ENCODE measurements at regions not wholly inside any gene's neighbourhood (a gene's known extent, or its start where the extent isn't known, plus 50 kb on each side); places are given as distances from the start of the nearest gene placed in this dataset.
"Not testable (repeated sequence)": the region's sequence is repeated elsewhere in the genome, so short reads cannot be mapped to it uniquely, and the experiment has no call there.

DNA sequence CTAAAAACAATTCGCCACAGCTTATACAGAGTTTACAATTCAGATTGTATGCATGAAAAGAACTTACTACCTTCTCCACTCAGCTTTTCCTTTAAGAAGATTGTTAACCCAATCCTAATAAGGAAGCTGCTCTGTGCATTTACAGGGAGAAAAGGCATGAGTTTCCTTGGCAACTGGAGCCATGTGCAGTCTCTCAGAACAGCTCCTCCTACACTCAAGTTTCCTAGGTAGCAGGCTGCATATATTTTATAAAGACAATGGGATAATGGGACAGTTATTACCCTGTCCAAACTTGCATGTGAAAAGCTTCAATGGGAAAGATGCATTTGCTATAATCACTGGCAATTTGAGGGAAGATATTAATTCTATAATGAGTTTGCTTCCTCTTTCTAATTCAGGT, 125.5 kb upstream of the TRPC4 start:
- DNase-seq, result no peak

DNA sequence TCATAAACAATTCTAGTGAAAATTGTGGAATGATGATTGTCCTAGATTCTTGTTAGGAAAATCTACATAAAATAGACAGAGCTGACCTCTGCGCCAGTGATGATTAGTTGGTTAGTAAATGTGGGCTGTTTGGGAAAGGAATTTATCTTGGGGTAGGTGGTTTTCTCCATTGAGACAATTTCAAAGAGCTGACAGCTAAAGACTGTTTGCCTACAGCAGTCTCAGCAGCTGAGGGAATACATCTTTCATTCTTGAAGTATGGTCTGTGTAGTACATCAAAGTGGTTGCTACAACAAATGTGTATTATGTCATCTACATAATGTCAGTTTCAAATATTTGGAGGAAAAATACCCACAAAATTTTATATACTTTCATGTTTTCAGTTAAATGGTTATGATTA, 117.2 kb upstream of the TRPC4 start:
- no peak for DNase-seq

DNA sequence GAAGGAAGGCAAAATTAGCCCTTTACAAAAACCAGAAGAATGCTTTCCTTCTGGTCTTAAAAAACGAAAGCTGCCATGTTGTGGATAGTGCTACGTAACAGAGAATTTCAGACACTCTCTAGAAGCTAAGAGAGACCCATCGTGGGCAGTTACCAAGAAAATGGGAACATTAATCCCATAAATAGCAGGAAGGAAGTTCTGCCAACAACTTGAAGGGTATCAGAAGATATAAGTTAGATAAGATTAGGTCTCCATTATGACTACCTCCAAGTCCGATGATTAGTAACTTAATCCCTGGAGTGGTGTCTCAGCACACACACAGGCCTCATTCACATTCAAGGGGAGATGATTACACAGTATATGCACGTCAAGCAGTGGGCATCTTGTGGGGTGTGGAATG, 115.7 kb upstream of the TRPC4 start:
- DNase-seq, result no peak

DNA sequence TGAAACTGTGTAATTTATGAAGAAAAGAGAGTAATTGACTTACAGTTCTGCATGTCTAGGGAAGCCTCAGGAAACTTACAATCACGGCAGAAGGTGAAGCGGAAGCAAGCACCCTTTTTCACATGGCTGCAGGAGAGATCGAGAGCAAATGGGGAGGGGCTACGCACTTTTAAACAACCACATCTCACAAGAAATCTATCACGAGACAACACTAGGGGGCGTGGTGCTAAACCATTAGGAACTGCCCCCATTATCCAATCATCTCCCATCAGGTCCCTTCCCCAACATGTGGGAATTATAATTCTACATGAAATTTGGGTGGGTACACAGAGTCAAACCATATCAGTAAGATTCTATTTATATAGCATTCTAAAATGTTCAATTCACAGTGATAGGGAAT, 114.8 kb upstream of the TRPC4 start:
- no peak for DNase-seq

DNA sequence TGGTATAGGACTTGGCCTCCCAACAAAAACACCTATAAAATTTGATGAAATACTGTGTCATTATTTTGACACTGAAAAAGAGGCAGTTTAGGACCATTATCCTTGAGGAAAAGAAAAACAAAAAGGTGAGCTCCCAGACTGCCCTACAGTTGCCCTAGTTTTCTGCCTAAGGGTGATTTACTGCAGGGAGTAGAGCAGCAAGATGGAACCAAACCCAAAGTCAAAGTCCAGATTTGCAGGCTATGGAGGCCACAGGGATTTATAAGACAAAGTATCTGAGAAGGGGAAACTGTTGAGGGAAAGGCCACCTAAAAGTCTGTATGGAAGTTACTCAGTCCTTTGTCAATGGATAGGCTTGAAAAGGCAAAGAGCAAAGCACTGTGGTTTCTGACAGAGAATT, 112.4 kb upstream of the TRPC4 start:
- no peak for DNase-seq

DNA sequence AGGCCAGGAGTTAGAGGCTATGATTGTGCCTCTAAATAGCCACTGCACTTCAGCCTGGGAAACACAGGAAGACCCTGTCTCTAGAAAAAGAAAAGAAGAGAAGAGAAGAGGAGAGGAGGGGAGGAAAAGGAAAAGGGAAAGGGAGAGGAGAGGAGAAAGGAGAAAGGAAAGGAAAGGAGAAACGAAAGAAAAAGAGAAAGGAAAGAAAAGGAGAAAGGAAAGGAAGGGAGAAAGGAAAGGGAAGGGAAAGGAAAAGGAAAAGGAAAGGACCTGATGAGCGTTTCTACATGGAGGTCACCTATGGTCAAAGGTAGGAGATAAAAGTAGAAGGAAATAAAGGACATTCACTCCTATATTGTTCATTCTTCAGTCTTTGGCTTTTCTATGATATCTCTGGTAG, 109.1 kb upstream of the TRPC4 start:
- DNase-seq, result no peak

DNA sequence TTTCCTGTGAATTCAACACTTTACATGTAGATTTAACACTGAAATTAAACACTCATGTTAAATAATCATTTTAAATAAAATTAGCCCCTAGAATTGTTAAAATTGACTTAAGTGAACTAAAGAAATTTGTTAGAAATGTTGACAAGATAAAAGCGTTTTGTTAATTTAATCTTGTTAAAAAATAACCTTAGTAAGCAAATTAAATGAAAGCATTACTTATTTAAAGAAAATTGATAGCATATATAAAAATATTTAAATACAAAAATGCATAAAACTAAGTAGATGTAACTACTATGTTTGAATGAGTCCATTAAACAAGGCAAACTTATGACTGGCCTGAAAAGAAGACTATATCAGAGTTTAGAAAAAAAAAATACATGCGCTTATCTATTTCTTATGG, 99.0 kb upstream of the TRPC4 start:
- no peak for DNase-seq

DNA sequence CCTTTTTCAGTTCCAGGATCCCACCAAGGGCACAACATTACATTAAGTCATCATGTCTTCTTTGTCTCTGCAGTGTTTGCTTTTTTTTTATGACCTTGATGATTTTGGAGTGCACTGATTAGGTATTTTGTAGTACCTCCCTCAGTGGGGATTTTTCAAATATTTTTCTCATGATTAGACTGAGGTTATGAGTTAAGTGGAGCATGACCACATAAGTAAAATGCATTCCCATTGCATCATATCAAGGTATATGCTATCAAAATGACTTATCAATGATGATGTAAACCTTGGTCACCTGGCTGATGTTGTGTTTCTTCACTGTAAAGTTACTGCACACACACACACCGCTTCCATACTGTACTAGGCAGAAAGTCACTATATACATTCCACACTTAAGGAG, 96.7 kb upstream of the TRPC4 start:
- no peak for DNase-seq

DNA sequence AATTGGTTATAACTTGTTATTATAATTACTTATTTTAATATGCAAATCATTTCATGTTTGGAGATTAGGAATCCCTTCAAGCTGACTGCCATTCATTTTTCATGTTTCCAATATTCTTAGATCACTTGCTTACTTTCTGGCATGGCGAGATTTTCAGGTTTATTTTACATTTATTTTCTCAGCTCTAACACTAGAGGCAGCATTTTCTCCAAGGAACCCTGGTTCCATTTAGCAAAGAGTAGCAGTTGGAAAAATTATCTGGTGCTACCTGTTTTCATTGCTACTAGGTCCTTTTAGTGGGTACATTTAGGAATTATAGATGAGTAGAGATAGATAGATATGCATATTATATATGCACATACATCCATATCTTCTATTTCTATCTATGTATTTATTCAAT, 90.9 kb upstream of the TRPC4 start:
- DNase-seq, result no peak

DNA sequence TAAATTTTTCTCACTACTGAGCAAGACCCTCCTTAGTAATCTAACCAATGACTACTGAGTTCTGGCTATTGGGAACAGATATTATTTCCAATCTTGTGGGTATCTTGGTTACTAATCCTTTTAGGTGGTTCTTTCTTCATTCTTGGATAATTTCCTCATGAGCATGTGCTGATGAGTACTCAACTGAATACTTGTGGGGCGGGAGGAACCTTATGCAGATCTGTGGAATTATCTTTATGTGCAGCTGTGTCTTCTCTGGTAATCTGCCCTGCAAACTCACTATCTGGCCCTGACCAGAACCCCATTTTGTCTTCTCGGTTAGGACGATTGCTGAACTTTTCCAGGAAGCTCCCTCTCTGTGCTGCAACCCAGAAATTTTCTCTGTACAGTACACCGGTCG, 89.7 kb upstream of the TRPC4 start:
- no peak for DNase-seq

DNA sequence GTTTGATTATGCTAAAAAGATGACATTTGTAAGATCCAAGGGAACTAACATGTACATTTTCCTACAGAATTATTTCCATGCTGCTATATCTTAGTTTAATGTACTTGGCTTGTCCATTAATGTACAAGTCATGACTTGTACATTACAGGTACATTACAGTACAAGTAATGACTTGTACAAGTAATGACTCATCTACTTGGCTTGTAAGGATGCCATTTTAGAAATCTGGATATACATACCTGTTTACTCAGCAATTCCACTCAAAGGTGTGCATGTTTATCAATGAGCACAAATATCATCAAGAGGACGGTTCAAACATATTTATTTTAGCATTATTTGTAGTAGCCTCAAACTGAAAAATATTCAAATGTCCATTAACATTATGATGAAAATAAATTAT, 87.0 kb upstream of the TRPC4 start:
- DNase-seq, result no peak

DNA sequence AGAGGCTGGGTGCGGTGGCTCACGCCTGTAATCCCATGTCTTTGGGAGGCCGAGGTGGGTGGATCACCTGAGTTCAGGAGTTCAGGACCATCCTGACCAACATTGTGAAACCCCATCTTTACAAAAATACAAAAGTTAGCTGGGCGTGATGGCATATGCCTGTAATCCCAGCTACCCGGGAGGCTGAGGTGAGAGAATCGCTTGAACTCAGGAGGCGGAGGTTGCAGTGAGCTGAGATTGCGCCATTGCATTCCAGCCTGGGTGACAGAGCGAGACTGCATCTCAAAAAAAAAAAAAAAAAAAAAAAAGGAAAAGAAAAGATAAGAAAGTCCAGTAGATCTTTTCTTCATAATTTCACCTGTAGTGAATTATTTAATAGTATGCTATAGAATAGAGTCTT, 85.0 kb upstream of the TRPC4 start:
- DNase-seq, result not testable (repeated sequence)

DNA sequence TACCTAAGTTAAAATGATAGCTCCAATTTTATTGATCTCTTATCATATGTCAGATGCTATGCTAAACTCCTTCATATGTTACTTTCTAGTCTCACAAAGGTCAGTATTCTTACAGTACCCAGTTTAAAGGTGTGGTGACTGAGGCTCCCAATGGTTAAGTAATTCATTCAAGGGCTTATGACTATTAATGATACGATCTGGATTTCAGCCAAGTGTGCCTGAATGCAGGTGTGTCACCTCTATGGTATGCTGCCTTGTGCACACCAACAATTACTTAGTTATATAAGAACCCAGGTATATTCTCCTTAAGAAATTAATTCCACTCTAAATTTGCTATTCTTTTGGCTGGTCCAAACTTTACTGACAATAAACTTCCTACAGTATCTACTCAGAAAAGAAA, 84.6 kb upstream of the TRPC4 start:
- no peak for DNase-seq

DNA sequence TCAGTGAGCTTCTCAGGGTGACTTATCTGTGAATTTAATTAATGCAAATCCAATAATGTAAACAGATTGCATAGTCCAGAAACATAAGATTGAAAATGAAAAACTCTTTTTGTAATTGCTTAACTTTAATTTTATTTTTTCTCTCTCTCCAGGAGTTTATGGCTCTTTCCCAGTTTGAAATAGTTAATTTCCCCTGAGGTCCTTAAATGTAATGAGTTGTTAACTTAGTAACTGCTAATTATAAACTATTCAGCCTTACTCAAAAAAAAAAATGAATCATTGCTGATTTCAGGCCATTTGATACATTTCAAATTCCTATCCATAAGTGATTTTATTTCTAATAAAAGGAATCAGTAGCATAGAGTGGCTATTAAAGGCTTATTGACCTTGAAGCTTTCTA, 84.1 kb upstream of the TRPC4 start:
- DNase-seq, result no peak

DNA sequence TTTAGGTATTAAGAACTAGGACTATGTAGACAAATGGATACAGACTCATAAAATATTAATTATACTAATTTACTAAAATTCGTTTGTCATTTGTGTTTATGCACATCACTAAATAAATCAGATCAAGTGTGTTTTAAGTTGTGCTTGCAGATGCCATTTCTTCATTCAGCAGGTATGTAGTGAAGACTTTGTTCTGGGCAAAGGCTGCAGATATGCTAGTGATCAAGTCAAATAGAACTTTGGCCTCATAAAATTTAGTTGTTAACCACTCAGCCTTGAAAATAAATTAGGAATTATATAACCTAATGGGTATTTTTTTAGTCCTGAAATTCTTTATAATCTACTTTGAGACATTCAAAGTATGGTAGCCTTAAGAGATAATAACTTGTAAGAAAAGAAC, 80.4 kb upstream of the TRPC4 start:
- DNase-seq, result no peak

DNA sequence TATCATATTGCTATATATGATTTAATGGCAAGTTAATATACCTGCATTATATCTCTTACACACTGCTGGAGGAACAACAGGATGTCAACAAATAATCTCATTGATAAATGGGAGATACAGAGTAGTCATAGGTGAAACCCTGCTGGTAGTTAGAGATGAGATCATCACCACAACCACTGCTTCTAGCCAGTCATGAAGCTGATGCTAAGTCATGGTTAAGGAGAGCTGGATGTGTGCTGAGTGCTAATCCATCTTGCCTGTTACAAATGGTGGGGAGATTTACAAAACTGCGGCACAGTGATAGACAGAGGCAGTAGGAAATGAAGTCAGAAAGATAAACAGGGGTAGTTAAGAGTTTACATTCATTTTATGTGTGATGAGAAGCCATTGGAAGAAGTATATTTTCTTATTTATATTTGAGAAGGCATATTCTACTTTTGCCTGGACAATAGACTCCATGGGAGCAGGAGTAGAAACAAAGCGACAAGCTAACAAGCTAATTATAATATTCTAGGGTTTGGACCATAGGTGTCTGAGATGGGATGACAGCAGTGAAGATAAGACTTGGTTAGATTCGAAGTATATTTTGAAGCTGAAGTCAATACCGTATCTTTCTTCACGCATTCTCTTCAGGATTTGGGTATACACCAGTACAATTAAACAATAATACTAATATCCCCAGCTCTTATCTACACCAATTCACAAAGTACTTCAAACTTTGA, 78.0 kb upstream of the TRPC4 start:
- no peak for DNase-seq

DNA sequence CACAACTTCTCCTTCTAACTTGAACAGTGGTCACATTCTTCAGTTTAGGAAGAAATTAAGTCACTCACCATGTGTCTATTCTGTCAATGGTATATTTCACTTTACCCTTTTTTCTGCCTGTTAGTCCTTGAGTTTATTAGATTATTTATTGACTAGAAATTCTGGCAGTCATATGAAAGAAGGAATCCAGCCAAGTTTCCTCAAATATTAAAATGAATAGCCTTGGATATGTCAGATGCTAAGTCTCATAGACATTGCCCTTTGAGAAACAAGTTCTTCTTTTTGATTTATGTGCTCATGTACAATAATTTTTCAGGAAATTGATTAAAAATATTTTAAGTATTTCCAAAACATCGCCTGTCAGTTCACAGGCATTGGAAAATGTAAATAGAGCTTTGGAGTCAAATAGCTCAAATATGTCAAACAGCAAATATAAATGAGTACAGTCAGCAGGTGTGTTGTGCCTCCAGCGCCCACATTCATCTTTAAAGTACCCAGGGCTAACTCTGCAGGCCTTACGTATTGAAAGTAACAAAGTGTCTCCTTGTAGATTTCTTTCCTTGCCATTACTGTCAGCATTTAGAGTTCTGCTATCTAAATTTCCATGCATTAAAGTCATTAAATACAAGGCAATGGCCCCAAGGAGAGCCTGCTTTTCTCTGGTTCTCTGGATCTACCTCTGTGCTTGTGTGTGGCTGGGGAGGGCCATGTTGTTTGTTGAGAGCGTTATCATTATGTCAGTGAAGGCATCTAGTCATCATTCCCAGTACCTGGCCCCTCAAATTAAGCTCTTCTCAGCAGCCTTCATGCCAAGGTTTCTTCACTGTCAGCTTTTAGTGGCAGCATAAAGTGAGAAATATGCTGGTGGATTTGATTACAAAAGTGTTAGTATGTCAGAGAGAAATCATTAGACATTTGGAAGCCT, 76.3 kb upstream of the TRPC4 start:
- DNase-seq, result no peak

DNA sequence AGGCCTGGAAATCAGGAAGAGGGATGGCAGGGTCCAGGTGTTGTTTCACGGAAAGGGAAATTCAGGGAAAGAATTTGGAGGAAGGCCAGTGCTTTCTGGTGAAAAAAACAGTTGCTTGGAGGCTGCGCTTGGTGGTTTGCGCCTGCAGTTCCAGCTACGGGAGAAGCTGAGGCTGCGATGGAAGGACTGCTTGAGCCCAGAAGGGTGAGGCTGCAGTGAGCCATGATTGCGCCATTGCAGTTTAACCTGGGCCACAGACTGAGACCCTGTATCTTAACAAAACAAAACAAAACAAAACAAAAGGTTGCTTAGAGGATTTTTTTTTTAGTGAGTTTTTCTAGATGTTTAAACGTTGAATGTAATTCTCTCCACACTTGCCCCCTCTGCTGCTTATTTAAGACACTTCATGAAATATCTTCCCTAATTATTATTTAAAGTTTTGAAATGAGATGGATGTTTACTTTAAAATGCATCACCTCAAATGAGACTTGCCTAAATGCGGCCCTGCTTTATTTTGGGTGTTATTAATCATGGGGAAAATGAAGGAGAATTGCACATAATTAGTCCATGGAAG, 75.4 kb upstream of the TRPC4 start:
- no peak for DNase-seq

DNA sequence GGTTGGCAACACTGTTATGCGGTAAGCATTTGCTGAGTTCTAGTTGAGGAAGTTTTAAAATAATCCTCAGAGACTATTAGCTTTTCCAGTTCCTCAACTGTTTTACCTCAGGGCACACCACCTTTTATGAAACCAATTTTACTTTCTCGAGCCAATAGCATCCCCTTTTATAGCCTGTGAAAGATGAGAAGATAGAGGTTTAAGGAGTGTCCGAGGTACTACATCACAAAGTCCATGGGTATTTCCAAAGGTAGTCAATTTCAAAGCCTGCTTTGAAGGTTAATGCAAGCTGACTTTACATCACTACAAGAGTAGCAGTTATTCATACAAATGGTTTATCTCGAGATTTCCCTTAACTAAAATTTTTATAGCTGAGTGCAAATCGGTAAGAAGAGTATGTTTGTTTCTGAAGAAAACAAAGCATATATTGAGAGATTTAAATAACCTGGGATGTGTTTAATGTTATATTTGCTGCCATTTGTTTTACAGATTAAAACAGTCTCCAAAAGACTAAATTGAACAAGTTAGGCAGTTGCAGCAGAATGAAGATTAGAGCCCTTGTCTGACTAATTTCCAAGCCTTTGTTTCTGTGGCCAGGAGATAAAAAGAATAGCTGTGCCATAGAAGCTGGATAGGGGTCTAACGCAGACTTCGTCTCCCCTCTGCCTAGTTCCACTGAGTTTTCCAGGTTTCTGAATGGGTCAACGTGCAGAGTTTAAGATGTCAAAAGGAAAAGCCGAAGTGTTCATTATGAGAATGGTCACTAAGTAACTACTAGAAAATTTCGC, 74.7 kb upstream of the TRPC4 start:
- DNase-seq, result no peak

DNA sequence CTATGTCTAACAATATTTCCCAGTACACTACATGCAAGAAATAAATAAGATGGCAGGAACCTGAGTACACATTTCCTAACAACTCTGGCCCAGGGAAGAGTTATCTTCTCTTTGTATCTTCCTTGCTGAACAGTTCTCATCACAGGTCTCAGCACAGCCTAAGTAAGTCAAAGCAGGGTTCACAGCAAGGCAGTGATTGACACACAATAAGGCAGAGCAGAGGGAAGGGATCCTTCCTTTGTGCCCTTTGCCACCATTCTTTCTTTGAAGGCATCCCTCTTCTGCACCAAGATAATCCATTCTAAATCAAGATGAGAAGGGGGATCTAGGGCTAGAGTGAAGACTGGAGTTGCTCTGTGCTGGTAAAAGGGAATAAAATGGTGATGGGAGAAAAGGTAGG, 73.4 kb upstream of the TRPC4 start:
- DNase-seq, result no peak

DNA sequence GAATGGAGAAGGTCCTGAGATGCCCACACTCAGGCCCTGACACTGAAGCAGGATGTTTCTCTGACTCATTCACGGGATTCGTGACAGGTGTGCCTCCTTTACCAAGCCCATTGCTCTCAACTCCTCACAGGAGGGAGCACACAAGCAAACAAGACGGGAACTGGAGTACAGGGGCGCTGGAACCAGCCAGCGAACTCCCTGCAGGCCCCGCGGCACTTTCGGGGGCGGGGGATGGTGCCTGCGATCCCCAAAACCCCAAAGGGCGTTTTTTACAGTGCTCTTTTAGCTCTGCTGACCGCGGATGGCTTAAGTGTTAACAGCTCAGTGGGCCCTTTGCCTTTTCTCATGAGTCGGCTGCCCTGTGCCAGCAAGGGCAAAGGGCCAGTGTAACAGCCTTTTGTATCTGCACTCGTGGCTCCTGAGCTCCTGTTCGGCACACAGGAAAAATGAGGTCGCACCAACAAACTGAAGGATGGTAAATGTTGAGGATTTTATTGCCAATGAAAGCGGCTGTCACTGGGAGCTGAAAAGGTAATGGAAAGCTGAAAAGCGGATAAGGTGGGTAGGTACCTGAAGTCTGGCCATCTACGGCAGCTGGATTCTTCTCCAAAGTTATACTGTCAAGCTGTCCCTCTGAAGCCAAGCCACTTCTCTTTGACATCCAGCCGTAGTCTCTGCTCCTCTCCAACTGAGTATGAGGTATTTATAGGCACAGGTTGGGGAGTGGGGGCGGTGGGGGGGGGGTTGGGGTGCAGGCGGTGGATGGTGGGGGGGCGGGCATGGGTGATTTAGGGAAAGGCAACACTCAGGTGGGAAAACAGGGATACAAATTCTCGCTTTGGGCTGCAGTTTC, 65.0 kb upstream of the TRPC4 start:
- DNase-seq, result no peak

DNA sequence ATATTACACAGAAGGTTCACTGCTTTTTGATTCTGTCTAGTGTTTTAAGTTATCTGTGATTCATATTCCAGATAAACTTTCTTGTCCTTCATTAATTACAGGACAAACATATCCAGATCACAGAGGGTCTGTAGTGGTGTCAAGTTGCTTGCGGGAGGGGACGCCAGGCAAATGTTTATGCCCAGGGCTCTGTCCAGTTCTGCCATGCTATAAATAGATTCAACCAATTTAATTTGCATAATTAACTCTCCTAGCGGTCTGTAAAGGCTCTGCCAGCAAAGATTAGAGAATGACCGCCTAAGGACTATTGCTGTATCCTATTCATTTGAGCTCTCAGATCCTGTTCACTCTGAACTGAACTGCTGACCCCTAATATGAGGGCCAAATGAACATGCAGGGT, 59.7 kb upstream of the TRPC4 start:
- DNase-seq, result no peak

All from SW 1271 (cell line).